IMR-90 (cell line): ENCODE measurements at regions not wholly inside any gene's neighbourhood (a gene's known extent, or its start where the extent isn't known, plus 50 kb on each side); places are given as distances from the start of the nearest gene placed in this dataset.

Source experiments
- ATAC-seq: fragments of 200-7000 bp; cut with Tn5 transposase; 2 replicates; pipeline ENCODE4 v1.9.1; 2020; ENCODE audit warnings: low read depth, mild to moderate bottlenecking, moderate library complexity
- BruUV-seq: library from RNA; stranded (reverse); fragments of 400-500 nt; replicated peaks from 2 replicates; lab custom pipeline; 2021; lab: Mats Ljungman, UMichigan
- CTCF ChIA-PET: fragments of 300-600 bp; formaldehyde crosslinking; extraction: SDS; loops from one replicate; lab custom pipeline; 2021; ENCODE audit warnings: antibody characterized with exemption; lab: Yijun Ruan, JAX
- POLR2A ChIA-PET: fragments of 300-600 bp; sonication (Branson Sonifier 250); formaldehyde crosslinking; loops from one replicate; lab custom pipeline; 2022; ENCODE audit warnings: antibody characterized with exemption; ENCODE audit not compliant: unreplicated experiment; lab: Charles Lee
- DNase-seq: peaks from one replicate; pipeline ENCODE4 v3.0.0; 2013
- H2AFZ ChIP-seq: replicated peaks from 2 replicates; pipeline ENCODE3; 2013; ENCODE audit warnings: low read length, mild to moderate bottlenecking; ENCODE audit not compliant: poor library complexity
- H2AK5ac ChIP-seq: 2 replicates; pipeline ENCODE4 v1.6.1; 2013; ENCODE audit warnings: low read depth, low read length, inconsistent platforms
- H2AK9ac ChIP-seq: replicated peaks from 2 replicates; pipeline ENCODE3; 2013; ENCODE audit warnings: mild to moderate bottlenecking, low read depth, low read length, moderate library complexity; ENCODE audit not compliant: poor library complexity
- H2BK120ac ChIP-seq: 2 replicates; pipeline ENCODE4 v1.6.1; 2013; ENCODE audit warnings: low read depth, low read length, inconsistent platforms
- H2BK15ac ChIP-seq: 3 replicates; pipeline ENCODE4 v1.6.1; 2013; ENCODE audit warnings: low read depth, low read length, inconsistent platforms
- H2BK20ac ChIP-seq: 2 replicates; pipeline ENCODE4 v1.6.1; 2013; ENCODE audit warnings: low read depth, mild to moderate bottlenecking, inconsistent platforms, low read length, moderate library complexity
- H2BK5ac ChIP-seq: 2 replicates; pipeline ENCODE4 v1.6.1; 2013; ENCODE audit warnings: mild to moderate bottlenecking, low read depth, low read length, inconsistent platforms; ENCODE audit not compliant: poor library complexity, severe bottlenecking
- H3K14ac ChIP-seq: replicated peaks from 2 replicates; pipeline ENCODE4 v1.6.1; 2013; ENCODE audit warnings: low read depth, low read length, inconsistent platforms
- H3K18ac ChIP-seq: 2 replicates; pipeline ENCODE4 v1.6.1; 2013; ENCODE audit warnings: low read depth, low read length, control low read depth
- H3K23ac ChIP-seq: 2 replicates; pipeline ENCODE4 v1.6.1; 2013; ENCODE audit warnings: low read depth, low read length, inconsistent platforms
- H3K27ac ChIP-seq: 2 replicates; pipeline ENCODE4 v1.5.1; 2013; ENCODE audit warnings: mild to moderate bottlenecking, control low read depth, low read length; ENCODE audit not compliant: insufficient read depth
- H3K27me3 ChIP-seq: 2 replicates; pipeline ENCODE4 v1.6.1; 2013; ENCODE audit warnings: low read length; ENCODE audit not compliant: control insufficient read depth, insufficient read depth
- H3K36me3 ChIP-seq: 2 replicates; pipeline ENCODE4 v1.6.1; 2013; ENCODE audit warnings: low read length, mixed read lengths; ENCODE audit not compliant: control insufficient read depth, insufficient read depth
- H3K4ac ChIP-seq: 2 replicates; pipeline ENCODE4 v1.6.1; 2013; ENCODE audit warnings: low read depth, low read length, inconsistent platforms
- H3K4me1 ChIP-seq: 2 replicates; pipeline ENCODE4 v1.6.1; 2013; ENCODE audit warnings: low read length, mixed read lengths; ENCODE audit not compliant: control insufficient read depth, insufficient read depth
- H3K4me2 ChIP-seq: 2 replicates; pipeline ENCODE4 v1.6.1; 2013; ENCODE audit warnings: low read depth, mild to moderate bottlenecking, control low read depth, low read length, moderate library complexity
- H3K4me3 ChIP-seq: 2 replicates; pipeline ENCODE4 v1.5.1; 2013; ENCODE audit warnings: low read depth, mild to moderate bottlenecking, control low read depth, low read length, moderate library complexity; ENCODE audit not compliant: insufficient read depth
- H3K56ac ChIP-seq: 2 replicates; pipeline ENCODE4 v1.6.1; 2013; ENCODE audit warnings: low read length, inconsistent platforms; ENCODE audit not compliant: insufficient read depth; ENCODE audit errors: extremely low read depth
- H3K79me1 ChIP-seq, 2 experiments: 2 replicates each; pipeline ENCODE4 v1.6.1; 2013; ENCODE audit warnings: low read length in 2 of 2, inconsistent platforms in 1 of 2, low read depth in 1 of 2
- H3K9ac ChIP-seq: 2 replicates; pipeline ENCODE4 v1.6.1; 2013; ENCODE audit warnings: low read depth, low read length, control low read depth
- H3K9me1 ChIP-seq: 2 replicates; pipeline ENCODE4 v1.6.1; 2013; ENCODE audit warnings: low read length, inconsistent platforms; ENCODE audit not compliant: insufficient read depth
- H3K9me3 ChIP-seq: 2 replicates; pipeline ENCODE4 v1.6.1; 2013; ENCODE audit warnings: low read length; ENCODE audit not compliant: control insufficient read depth, insufficient read depth
- H4K20me1 ChIP-seq: 2 replicates; pipeline ENCODE4 v1.6.1; 2013; ENCODE audit warnings: low read length, inconsistent platforms; ENCODE audit not compliant: insufficient read depth
- H4K5ac ChIP-seq: 2 replicates; pipeline ENCODE4 v1.6.1; 2013; ENCODE audit warnings: mild to moderate bottlenecking, low read depth, low read length, control low read depth
- H4K8ac ChIP-seq, 2 experiments: 2 replicates each; pipeline ENCODE4 v1.6.1; 2013; ENCODE audit warnings: low read depth in 2 of 2, low read length in 2 of 2, control low read depth in 1 of 2, inconsistent platforms in 1 of 2
- H4K91ac ChIP-seq: 2 replicates; pipeline ENCODE4 v1.6.1; 2013; ENCODE audit warnings: low read depth, low read length, inconsistent platforms; ENCODE audit not compliant: insufficient read depth
- BHLHE40 ChIP-seq: fragments of 150-350 bp; IDR thresholded peaks from 2 replicates; pipeline ENCODE4 v1.6.1; 2016; ENCODE audit warnings: mild to moderate bottlenecking, low read depth, low read length
- CEBPB ChIP-seq: IDR thresholded peaks from 2 replicates; pipeline ENCODE4 v1.6.1; 2012; ENCODE audit warnings: low read depth, low read length, improper control_type of control experiment
- CHD1 ChIP-seq: IDR thresholded peaks from 2 replicates; pipeline ENCODE4 v1.6.1; 2012; ENCODE audit warnings: low read depth, low read length, improper control_type of control experiment
- ELK1 ChIP-seq: fragments of 150-350 bp; IDR thresholded peaks from 2 replicates; pipeline ENCODE4 v1.6.1; 2016; ENCODE audit warnings: low read depth, mild to moderate bottlenecking, low read length, moderate library complexity, borderline replicate concordance
- FOS ChIP-seq: fragments of 150-350 bp; IDR thresholded peaks from 2 replicates; pipeline ENCODE4 v1.6.1; 2016; ENCODE audit warnings: low read depth, low read length
- MAZ ChIP-seq: IDR thresholded peaks from 2 replicates; pipeline ENCODE4 v1.6.1; 2012; ENCODE audit warnings: low read depth, mild to moderate bottlenecking, low read length, improper control_type of control experiment, moderate library complexity, borderline replicate concordance
- MXI1 ChIP-seq: IDR thresholded peaks from 2 replicates; pipeline ENCODE4 v1.6.1; 2012; ENCODE audit warnings: low read depth, mild to moderate bottlenecking, low read length, moderate library complexity, borderline replicate concordance
- NFE2L2 ChIP-seq: fragments of 150-350 bp; IDR thresholded peaks from 2 replicates; pipeline ENCODE4 v1.6.1; 2016; ENCODE audit warnings: low read depth, mild to moderate bottlenecking, low read length
- RAD21 ChIP-seq: IDR thresholded peaks from 2 replicates; pipeline ENCODE4 v1.6.1; 2012; ENCODE audit warnings: low read length, improper control_type of control experiment
- RCOR1 ChIP-seq: IDR thresholded peaks from 2 replicates; pipeline ENCODE4 v1.6.1; 2012; ENCODE audit warnings: mild to moderate bottlenecking, low read length, improper control_type of control experiment; ENCODE audit not compliant: insufficient replicate concordance
- RFX5 ChIP-seq: IDR thresholded peaks from 2 replicates; pipeline ENCODE4 v1.8.0; 2012; ENCODE audit warnings: low read depth, mild to moderate bottlenecking, low read length, moderate library complexity
- SMC3 ChIP-seq: fragments of 150-350 bp; IDR thresholded peaks from 2 replicates; pipeline ENCODE4 v1.6.1; 2016; ENCODE audit warnings: low read depth, mild to moderate bottlenecking, antibody characterized with exemption, low read length, moderate library complexity
- WGBS, 2 experiments: methylation state at CpG; one replicate each; pipeline versions ENCODE4 v1.1.5 to v1.1.7; 2013; ENCODE audit warnings: missing lambda C conversion rate in 2 of 2; ENCODE audit not compliant: insufficient read length in 1 of 2; ENCODE audit errors: extremely low coverage in 2 of 2; 5-methylcytosine and 5-hydroxymethylcytosine counted together
- dilution Hi-C: fragments of 300-500 bp; cut with HindIII; formaldehyde crosslinking; loops from one replicate; pipeline ENCODE4 v1.14.3; 2018; ENCODE audit warnings: low sequenced_read_pairs; ENCODE audit not compliant: unreplicated experiment
- in situ Hi-C: fragments of 300-500 bp; cut with MboI; formaldehyde crosslinking; loops from 3 replicates; pipeline ENCODE4 v1.14.3; 2019; ENCODE audit warnings: low sequenced_read_pairs, inconsistent platforms, mixed read lengths
- intact Hi-C: fragments of 100-400 bp; cut with micrococcal nuclease; formaldehyde crosslinking; loops from 2 replicates; pipeline ENCODE4 v1.10.0; 2022
- TF ChIP-seq, protein P1 (sequence below): fragments of 150-350 bp; IDR thresholded peaks from 2 replicates; pipeline ENCODE4 v1.6.1; 2017; ENCODE audit warnings: mild to moderate bottlenecking, antibody characterized with exemption, low read length, low read depth
- TF ChIP-seq, protein P2 (sequence below): conservative IDR thresholded peaks from 2 replicates; pipeline ENCODE4 v1.5.1; 2012; ENCODE audit warnings: mild to moderate bottlenecking, low read depth, low read length, improper control_type of control experiment

DNA sequence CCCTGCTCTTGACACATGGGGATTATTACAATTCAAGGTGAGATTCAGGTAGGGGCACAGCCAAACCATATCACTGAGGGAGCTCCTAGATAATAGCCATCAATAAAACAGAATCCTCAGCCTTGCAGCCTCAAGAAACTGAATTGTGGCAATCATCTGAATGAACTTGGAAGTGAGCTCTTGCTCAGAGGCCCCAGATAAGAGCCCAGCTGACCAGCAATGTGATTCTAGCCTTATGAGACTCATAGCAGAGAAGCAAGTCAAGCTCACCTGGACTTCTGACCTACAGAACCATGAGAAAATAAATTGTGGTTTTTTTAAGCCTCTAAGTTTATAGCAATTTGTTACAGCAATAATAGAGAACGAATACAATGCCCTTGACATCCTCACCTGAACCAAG lies 302.5 kb downstream of the LTN1 start:
- TF ChIP-seq RCOR1 (no peak), BHLHE40 (no peak), MAZ (no peak), CHD1 (no peak), CEBPB (no peak), RFX5 (no peak), RAD21 (no peak), NFE2L2 (no peak), SMC3 (no peak), FOS (no peak), MXI1 (no peak), ELK1 (no peak)
- TF ChIP-seq, protein P1, sequence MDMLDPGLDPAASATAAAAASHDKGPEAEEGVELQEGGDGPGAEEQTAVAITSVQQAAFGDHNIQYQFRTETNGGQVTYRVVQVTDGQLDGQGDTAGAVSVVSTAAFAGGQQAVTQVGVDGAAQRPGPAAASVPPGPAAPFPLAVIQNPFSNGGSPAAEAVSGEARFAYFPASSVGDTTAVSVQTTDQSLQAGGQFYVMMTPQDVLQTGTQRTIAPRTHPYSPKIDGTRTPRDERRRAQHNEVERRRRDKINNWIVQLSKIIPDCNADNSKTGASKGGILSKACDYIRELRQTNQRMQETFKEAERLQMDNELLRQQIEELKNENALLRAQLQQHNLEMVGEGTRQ: no peak
- TF ChIP-seq, protein P2, sequence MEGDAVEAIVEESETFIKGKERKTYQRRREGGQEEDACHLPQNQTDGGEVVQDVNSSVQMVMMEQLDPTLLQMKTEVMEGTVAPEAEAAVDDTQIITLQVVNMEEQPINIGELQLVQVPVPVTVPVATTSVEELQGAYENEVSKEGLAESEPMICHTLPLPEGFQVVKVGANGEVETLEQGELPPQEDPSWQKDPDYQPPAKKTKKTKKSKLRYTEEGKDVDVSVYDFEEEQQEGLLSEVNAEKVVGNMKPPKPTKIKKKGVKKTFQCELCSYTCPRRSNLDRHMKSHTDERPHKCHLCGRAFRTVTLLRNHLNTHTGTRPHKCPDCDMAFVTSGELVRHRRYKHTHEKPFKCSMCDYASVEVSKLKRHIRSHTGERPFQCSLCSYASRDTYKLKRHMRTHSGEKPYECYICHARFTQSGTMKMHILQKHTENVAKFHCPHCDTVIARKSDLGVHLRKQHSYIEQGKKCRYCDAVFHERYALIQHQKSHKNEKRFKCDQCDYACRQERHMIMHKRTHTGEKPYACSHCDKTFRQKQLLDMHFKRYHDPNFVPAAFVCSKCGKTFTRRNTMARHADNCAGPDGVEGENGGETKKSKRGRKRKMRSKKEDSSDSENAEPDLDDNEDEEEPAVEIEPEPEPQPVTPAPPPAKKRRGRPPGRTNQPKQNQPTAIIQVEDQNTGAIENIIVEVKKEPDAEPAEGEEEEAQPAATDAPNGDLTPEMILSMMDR: no peak
- POLR2A ChIA-PET: no interaction called here
- Histone ChIP-seq H3K4me1 (peaks cover 1% of the 10 kb centered on the region; the same call in 1 of the 2 replicates), H3K36me3 (no peaks in the 10 kb centered on the region), H2BK15ac (no peak overlapping the region), H4K5ac (no peak overlapping the region), H3K4ac (no peak overlapping the region), H3K27me3 (no peaks in the 10 kb centered on the region), H4K91ac (no peak overlapping the region), H3K79me1 (no peaks in the 10 kb centered on the region), H2AFZ (no peak overlapping the region), H2BK20ac (no peak overlapping the region), H2AK9ac (no peak overlapping the region), H4K8ac (no peak overlapping the region), H2AK5ac (no peak overlapping the region), H2BK5ac (no peak overlapping the region), H3K9me1 (no peaks in the 10 kb centered on the region), H3K9ac (no peak overlapping the region), H4K20me1 (no peaks in the 10 kb centered on the region), H3K4me3 (no peak overlapping the region), H3K27ac (no peak overlapping the region), H3K23ac (no peak overlapping the region), H3K56ac (no peak overlapping the region), H3K9me3 (no peaks in the 10 kb centered on the region), H2BK120ac (no peak overlapping the region), H3K18ac (no peak overlapping the region), H3K4me2 (no peak overlapping the region), H3K14ac (no peak overlapping the region)
- BruUV-seq: no TSS peak
- ATAC-seq (no peak), DNase-seq (no peak)
- no CpG with 5 or more reads among the region's 1 CpG for WGBS, 2 experiments
- in situ Hi-C loops: no loop called here
- dilution Hi-C loops: no loop called here
- CTCF ChIA-PET: no interaction called here
- intact Hi-C loops: no loop called here
